ENCODE measurements at regions not wholly inside any gene's neighbourhood (a gene's known extent, or its start where the extent isn't known, plus 50 kb on each side); places are given as distances from the start of the nearest gene placed in this dataset.

DNA sequence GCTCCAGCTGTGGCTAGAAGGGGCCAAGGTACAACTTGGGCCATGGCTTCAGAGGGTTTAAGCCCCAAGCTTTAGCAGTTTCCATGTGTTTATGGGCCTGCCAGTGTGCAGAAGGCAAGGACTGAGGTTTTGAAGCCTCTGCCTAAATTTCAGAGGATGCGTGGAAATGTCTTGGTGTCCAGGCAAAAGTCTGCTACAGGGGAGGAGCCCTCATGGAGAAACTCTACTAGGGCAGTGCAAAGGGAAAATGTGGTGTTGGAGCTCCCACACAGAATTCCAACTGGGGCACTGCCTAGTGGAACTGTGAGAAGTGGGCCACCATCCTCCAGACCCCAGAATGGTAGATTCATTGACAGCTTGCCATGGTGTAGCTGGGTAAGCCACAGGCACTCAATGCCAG, 527.2 kb upstream of the RORB start:
- TF ChIP-seq CTCF (conservative IDR thresholded peaks at IDR 0.05): no peak
- TF ChIP-seq ZFX (IDR thresholded peaks at IDR 0.05): no peak

Measured in C4-2B (cell line).